Activated T-helper 17 cell treated with anti-CD3 and anti-CD28 coated beads, Interleukin-2, amount 50 U/mL, for 72 hours (primary cell): ENCODE measurements at regions not wholly inside any gene's neighbourhood (a gene's known extent, or its start where the extent isn't known, plus 50 kb on each side); places are given as distances from the start of the nearest gene placed in this dataset.

Experiments
- ATAC-seq: fragments of 150-1000 bp; cut with Tn5 transposase; replicated peaks from 2 replicates; pipeline ENCODE4 v1.10.0; 2021; ENCODE audit warnings: mild to moderate bottlenecking, moderate library complexity
- H3K27ac Mint-ChIP-seq: one replicate; pipeline ENCODE4 v1.8.0; 2022; ENCODE audit warnings: mixed read lengths
- H3K27me3 Mint-ChIP-seq: one replicate; pipeline ENCODE4 v1.8.0; 2022; ENCODE audit warnings: mixed read lengths
- H3K36me3 Mint-ChIP-seq: one replicate; pipeline ENCODE4 v1.8.0; 2022; ENCODE audit warnings: low read depth, mild to moderate bottlenecking, mixed read lengths
- H3K4me1 Mint-ChIP-seq: one replicate; pipeline ENCODE4 v1.8.0; 2022; ENCODE audit warnings: mixed read lengths
- H3K4me3 Mint-ChIP-seq: one replicate; pipeline ENCODE4 v1.8.0; 2022; ENCODE audit warnings: mild to moderate bottlenecking, mixed read lengths
- H3K9me3 Mint-ChIP-seq: one replicate; pipeline ENCODE4 v1.8.0; 2022; ENCODE audit warnings: mixed read lengths

- Mint-ChIP-seq H3K4me3 (no peak overlapping the region), H3K36me3 (no peaks in the 10 kb centered on the region), H3K27ac (peak overlapping the region; percentile 36), H3K27me3 (peaks cover 14% of the 10 kb centered on the region), H3K9me3 (peaks cover 6% of the 10 kb centered on the region), H3K4me1 (no peaks in the 10 kb centered on the region)
- no peak for ATAC-seq
Observed at GRCh38 chr22:49188091-49188490, 639.6 kb downstream of the BRD1 start.

- no peak overlapping the region for H3K4me3 Mint-ChIP-seq
- H3K27me3 Mint-ChIP-seq, result peaks cover 14% of the 10 kb centered on the region
- H3K36me3 Mint-ChIP-seq, result no peaks in the 10 kb centered on the region
- no peak for ATAC-seq
- H3K9me3 Mint-ChIP-seq, result peaks cover 6% of the 10 kb centered on the region
- H3K27ac Mint-ChIP-seq, result no peak overlapping the region
- no peaks in the 10 kb centered on the region for H3K4me1 Mint-ChIP-seq
Observed at GRCh38 chr22:49186762-49187161, 640.9 kb downstream of the BRD1 start.

- Mint-ChIP-seq H3K4me3 (no peak overlapping the region), H3K27me3 (peaks cover 14% of the 10 kb centered on the region), H3K9me3 (peaks cover 6% of the 10 kb centered on the region), H3K27ac (no peak overlapping the region), H3K4me1 (no peaks in the 10 kb centered on the region), H3K36me3 (no peaks in the 10 kb centered on the region)
- no peak for ATAC-seq
Observed at GRCh38 chr22:49186293-49186692, 641.4 kb downstream of the BRD1 start.

GRCh38 chr22:49185312-49185969, 642.2 kb downstream of the BRD1 start:
- no peak for ATAC-seq
- Mint-ChIP-seq H3K27me3 (peaks cover 17% of the 10 kb centered on the region), H3K9me3 (peaks cover 6% of the 10 kb centered on the region), H3K36me3 (no peaks in the 10 kb centered on the region), H3K4me3 (no peak overlapping the region), H3K4me1 (no peaks in the 10 kb centered on the region), H3K27ac (no peak overlapping the region)

- ATAC-seq, result no peak
- H3K9me3 Mint-ChIP-seq, result peaks cover 6% of the 10 kb centered on the region
- H3K27me3 Mint-ChIP-seq, result peaks cover 15% of the 10 kb centered on the region
- H3K4me3 Mint-ChIP-seq, result no peak overlapping the region
- no peaks in the 10 kb centered on the region for H3K4me1 Mint-ChIP-seq
- H3K27ac Mint-ChIP-seq, result no peak overlapping the region
- no peaks in the 10 kb centered on the region for H3K36me3 Mint-ChIP-seq
Observed at GRCh38 chr22:49184736-49185135, 642.9 kb downstream of the BRD1 start.

GRCh38 chr22:49183826-49184216, 643.9 kb downstream of the BRD1 start:
- peaks cover 6% of the 10 kb centered on the region for H3K9me3 Mint-ChIP-seq
- no peak overlapping the region for H3K27ac Mint-ChIP-seq
- ATAC-seq, result no peak
- no peaks in the 10 kb centered on the region for H3K36me3 Mint-ChIP-seq
- H3K27me3 Mint-ChIP-seq, result peaks cover 11% of the 10 kb centered on the region
- no peaks in the 10 kb centered on the region for H3K4me1 Mint-ChIP-seq
- no peak overlapping the region for H3K4me3 Mint-ChIP-seq

- H3K27me3 Mint-ChIP-seq, result peaks cover 11% of the 10 kb centered on the region
- H3K27ac Mint-ChIP-seq, result no peak overlapping the region
- H3K36me3 Mint-ChIP-seq, result no peaks in the 10 kb centered on the region
- H3K4me3 Mint-ChIP-seq, result no peak overlapping the region
- H3K4me1 Mint-ChIP-seq, result no peaks in the 10 kb centered on the region
- H3K9me3 Mint-ChIP-seq, result peaks cover 6% of the 10 kb centered on the region
- ATAC-seq, result no peak
Observed at GRCh38 chr22:49183208-49183825, 644.4 kb downstream of the BRD1 start.

- no peaks in the 10 kb centered on the region for H3K4me1 Mint-ChIP-seq
- no peak overlapping the region for H3K4me3 Mint-ChIP-seq
- H3K27ac Mint-ChIP-seq, result no peak overlapping the region
- peaks cover 6% of the 10 kb centered on the region for H3K9me3 Mint-ChIP-seq
- H3K27me3 Mint-ChIP-seq, result peaks cover 11% of the 10 kb centered on the region
- no peaks in the 10 kb centered on the region for H3K36me3 Mint-ChIP-seq
- no peak for ATAC-seq
Observed at GRCh38 chr22:49182416-49182815, 645.3 kb downstream of the BRD1 start.

GRCh38 chr22:49181942-49182341, 645.7 kb downstream of the BRD1 start:
- H3K4me1 Mint-ChIP-seq, result no peaks in the 10 kb centered on the region
- peaks cover 5% of the 10 kb centered on the region for H3K9me3 Mint-ChIP-seq
- ATAC-seq, result no peak
- no peak overlapping the region for H3K27ac Mint-ChIP-seq
- H3K4me3 Mint-ChIP-seq, result no peak overlapping the region
- H3K27me3 Mint-ChIP-seq, result peaks cover 11% of the 10 kb centered on the region
- no peaks in the 10 kb centered on the region for H3K36me3 Mint-ChIP-seq

GRCh38 chr22:49181431-49181830, 646.2 kb downstream of the BRD1 start:
- ATAC-seq, result no peak
- no peak overlapping the region for H3K4me3 Mint-ChIP-seq
- peaks cover 3% of the 10 kb centered on the region for H3K9me3 Mint-ChIP-seq
- H3K4me1 Mint-ChIP-seq, result no peaks in the 10 kb centered on the region
- no peak overlapping the region for H3K27ac Mint-ChIP-seq
- peaks cover 11% of the 10 kb centered on the region for H3K27me3 Mint-ChIP-seq
- no peaks in the 10 kb centered on the region for H3K36me3 Mint-ChIP-seq

- no peak for ATAC-seq
- Mint-ChIP-seq H3K4me1 (no peaks in the 10 kb centered on the region), H3K36me3 (no peaks in the 10 kb centered on the region), H3K27ac (no peak overlapping the region), H3K27me3 (peaks cover 14% of the 10 kb centered on the region), H3K9me3 (no peaks in the 10 kb centered on the region), H3K4me3 (no peak overlapping the region)
Observed at GRCh38 chr22:49180683-49181024, 647.0 kb downstream of the BRD1 start.

GRCh38 chr22:49179886-49180682, 647.6 kb downstream of the BRD1 start:
- H3K27me3 Mint-ChIP-seq, result peaks cover 12% of the 10 kb centered on the region
- no peaks in the 10 kb centered on the region for H3K9me3 Mint-ChIP-seq
- H3K4me3 Mint-ChIP-seq, result no peak overlapping the region
- no peaks in the 10 kb centered on the region for H3K36me3 Mint-ChIP-seq
- no peaks in the 10 kb centered on the region for H3K4me1 Mint-ChIP-seq
- no peak overlapping the region for H3K27ac Mint-ChIP-seq
- no peak for ATAC-seq

GRCh38 chr22:49179175-49179574, 648.5 kb downstream of the BRD1 start:
- Mint-ChIP-seq H3K27me3 (peaks cover 12% of the 10 kb centered on the region), H3K27ac (no peak overlapping the region), H3K36me3 (no peaks in the 10 kb centered on the region), H3K4me3 (no peak overlapping the region), H3K4me1 (no peaks in the 10 kb centered on the region), H3K9me3 (no peaks in the 10 kb centered on the region)
- ATAC-seq, result no peak

- Mint-ChIP-seq H3K9me3 (no peaks in the 10 kb centered on the region), H3K36me3 (no peaks in the 10 kb centered on the region), H3K4me1 (no peaks in the 10 kb centered on the region), H3K27ac (no peak overlapping the region), H3K4me3 (no peak overlapping the region), H3K27me3 (peaks cover 12% of the 10 kb centered on the region)
- no peak for ATAC-seq
Observed at GRCh38 chr22:49178246-49179005, 649.2 kb downstream of the BRD1 start.
